H9 (cell line): ENCODE measurements at regions not wholly inside any gene's neighbourhood (a gene's known extent, or its start where the extent isn't known, plus 50 kb on each side); places are given as distances from the start of the nearest gene placed in this dataset.

Experiments
- DNase-seq: peaks from one replicate; pipeline ENCODE4 v3.0.0-alpha.2; 2017
- H2AFZ ChIP-seq: one replicate; pipeline ENCODE4 v1.6.1; 2013; ENCODE audit warnings: mild to moderate bottlenecking, low read length, control low read depth, moderate library complexity
- H2AK5ac ChIP-seq: 2 replicates; pipeline ENCODE4 v1.6.1; 2013; ENCODE audit warnings: low read length, control low read depth, mixed read lengths; ENCODE audit not compliant: insufficient read length
- H2BK120ac ChIP-seq: one replicate; pipeline ENCODE4 v1.6.1; 2013; ENCODE audit warnings: low read depth, mild to moderate bottlenecking, low read length, control low read depth, inconsistent platforms; ENCODE audit not compliant: poor library complexity, severe bottlenecking
- H2BK12ac ChIP-seq: 2 replicates; pipeline ENCODE4 v1.6.1; 2013; ENCODE audit warnings: low read length, control low read depth, mixed read lengths, low read depth; ENCODE audit not compliant: insufficient read length
- H2BK15ac ChIP-seq: 2 replicates; pipeline ENCODE4 v1.6.1; 2013; ENCODE audit warnings: low read depth, low read length, control low read depth
- H2BK20ac ChIP-seq: one replicate; pipeline ENCODE4 v1.6.1; 2013; ENCODE audit warnings: low read depth, mild to moderate bottlenecking, low read length, control low read depth, inconsistent platforms; ENCODE audit not compliant: poor library complexity, severe bottlenecking
- H2BK5ac ChIP-seq: 2 replicates; pipeline ENCODE4 v1.6.1; 2013; ENCODE audit warnings: low read length, control low read depth, mixed read lengths; ENCODE audit not compliant: insufficient read length
- H3K14ac ChIP-seq: 2 replicates; pipeline ENCODE4 v1.6.1; 2013; ENCODE audit warnings: low read length, control low read depth; ENCODE audit not compliant: insufficient read depth
- H3K18ac ChIP-seq: 2 replicates; pipeline ENCODE4 v1.6.1; 2013; ENCODE audit warnings: low read depth, mild to moderate bottlenecking, mixed read lengths, low read length, control low read depth; ENCODE audit not compliant: insufficient read length
- H3K23ac ChIP-seq: 2 replicates; pipeline ENCODE4 v1.6.1; 2013; ENCODE audit warnings: low read length, control low read depth, mixed read lengths, low read depth; ENCODE audit not compliant: insufficient read length
- H3K23me2 ChIP-seq: 2 replicates; pipeline ENCODE4 v1.6.1; 2013; ENCODE audit warnings: low read depth, mild to moderate bottlenecking, mixed read lengths, low read length, control low read depth; ENCODE audit not compliant: insufficient read length, poor library complexity, severe bottlenecking
- H3K27ac ChIP-seq: 2 replicates; pipeline ENCODE4 v1.5.1; 2013; ENCODE audit warnings: low read length, control low read depth, mixed read lengths, low read depth; ENCODE audit not compliant: insufficient read length
- H3K27me3 ChIP-seq: 2 replicates; pipeline ENCODE4 v1.6.1; 2013; ENCODE audit warnings: low read length, control low read depth, inconsistent platforms; ENCODE audit not compliant: insufficient read depth
- H3K4ac ChIP-seq: 2 replicates; pipeline ENCODE4 v1.6.1; 2013; ENCODE audit warnings: low read depth, mild to moderate bottlenecking, control low read depth, inconsistent platforms, low read length, moderate library complexity
- H3K4me1 ChIP-seq: 2 replicates; pipeline ENCODE4 v1.6.1; 2013; ENCODE audit warnings: low read length, control low read depth, inconsistent platforms; ENCODE audit not compliant: insufficient read depth
- H3K4me2 ChIP-seq: 2 replicates; pipeline ENCODE4 v1.6.1; 2013; ENCODE audit warnings: low read length, control low read depth, mixed read lengths; ENCODE audit not compliant: insufficient read length, insufficient read depth
- H3K56ac ChIP-seq: 2 replicates; pipeline ENCODE4 v1.6.1; 2013; ENCODE audit warnings: low read depth, mild to moderate bottlenecking, mixed read lengths, low read length, control low read depth; ENCODE audit not compliant: insufficient read length
- H3K79me1 ChIP-seq: 2 replicates; pipeline ENCODE4 v1.6.1; 2013; ENCODE audit warnings: low read depth, mild to moderate bottlenecking, moderate library complexity, low read length, control low read depth, inconsistent platforms; ENCODE audit not compliant: insufficient read depth, poor library complexity, severe bottlenecking
- H3K79me2 ChIP-seq: 2 replicates; pipeline ENCODE4 v1.6.1; 2013; ENCODE audit warnings: low read length, control low read depth, inconsistent platforms; ENCODE audit not compliant: insufficient read depth
- H3K9ac ChIP-seq: 2 replicates; pipeline ENCODE4 v1.6.1; 2013; ENCODE audit warnings: low read length, control low read depth, mixed read lengths; ENCODE audit not compliant: insufficient read length; ENCODE audit errors: extremely low read depth
- H3K9me3 ChIP-seq: one replicate; pipeline ENCODE4 v1.6.1; 2013; ENCODE audit warnings: low read depth, low read length, inconsistent platforms; ENCODE audit not compliant: control insufficient read depth
- H3T11ph ChIP-seq: one replicate; pipeline ENCODE4 v1.6.1; 2013; ENCODE audit warnings: mild to moderate bottlenecking, low read length, control low read depth, inconsistent platforms
- H4K20me1 ChIP-seq: one replicate; pipeline ENCODE4 v1.6.1; 2013; ENCODE audit not compliant: control insufficient read depth, insufficient read length, insufficient read depth
- H4K5ac ChIP-seq: 2 replicates; pipeline ENCODE4 v1.6.1; 2013; ENCODE audit warnings: low read depth, mild to moderate bottlenecking, mixed read lengths, low read length, control low read depth; ENCODE audit not compliant: insufficient read length
- H4K8ac ChIP-seq: replicated peaks from 2 replicates; pipeline ENCODE4 v1.6.1; 2013; ENCODE audit warnings: low read length, control low read depth, mixed read lengths, low read depth; ENCODE audit not compliant: insufficient read length
- H4K91ac ChIP-seq: 2 replicates; pipeline ENCODE4 v1.6.1; 2013; ENCODE audit warnings: low read depth, mild to moderate bottlenecking, moderate library complexity, mixed read lengths, low read length, control low read depth; ENCODE audit not compliant: insufficient read length
- H3K27ac Mint-ChIP-seq, 3 experiments: 2 replicates in 2 of 3; 3 replicates in 1 of 3; pipeline ENCODE4 v1.8.0; 2020 to 2021; ENCODE audit warnings: mixed read lengths in 3 of 3, mild to moderate bottlenecking in 1 of 3, moderate library complexity in 1 of 3
- H3K27me3 Mint-ChIP-seq: 2 replicates; pipeline ENCODE4 v1.8.0; 2021; ENCODE audit warnings: low read depth, mild to moderate bottlenecking, moderate library complexity, mixed read lengths
- H3K36me3 Mint-ChIP-seq, 3 experiments: 2 replicates in 2 of 3; 3 replicates in 1 of 3; pipeline ENCODE4 v1.8.0; 2020 to 2021; ENCODE audit warnings: low read depth in 3 of 3, mixed read lengths in 3 of 3; ENCODE audit not compliant: insufficient read depth in 1 of 3
- H3K4me1 Mint-ChIP-seq, 2 experiments: 2 replicates each; pipeline ENCODE4 v1.8.0; 2020; ENCODE audit warnings: mixed read lengths in 2 of 2
- H3K4me3 Mint-ChIP-seq, 2 experiments: 2 replicates in 1 of 2; 3 replicates in 1 of 2; pipeline ENCODE4 v1.8.0; 2020 to 2021; ENCODE audit warnings: mild to moderate bottlenecking in 2 of 2, mixed read lengths in 2 of 2, moderate library complexity in 1 of 2
- H3K9me3 Mint-ChIP-seq, 2 experiments: 2 replicates in 1 of 2; 3 replicates in 1 of 2; pipeline ENCODE4 v1.8.0; 2020; ENCODE audit warnings: mild to moderate bottlenecking in 2 of 2, mixed read lengths in 2 of 2, moderate library complexity in 1 of 2
- TF ChIP-seq, protein P1 (sequence below): fragments of 200-600 bp; sonication (generic); conservative IDR thresholded peaks from 3 replicates; pipeline ENCODE4 v1.8.0; 2021; ENCODE audit warnings: antibody characterized with exemption, mild to moderate bottlenecking

DNA sequence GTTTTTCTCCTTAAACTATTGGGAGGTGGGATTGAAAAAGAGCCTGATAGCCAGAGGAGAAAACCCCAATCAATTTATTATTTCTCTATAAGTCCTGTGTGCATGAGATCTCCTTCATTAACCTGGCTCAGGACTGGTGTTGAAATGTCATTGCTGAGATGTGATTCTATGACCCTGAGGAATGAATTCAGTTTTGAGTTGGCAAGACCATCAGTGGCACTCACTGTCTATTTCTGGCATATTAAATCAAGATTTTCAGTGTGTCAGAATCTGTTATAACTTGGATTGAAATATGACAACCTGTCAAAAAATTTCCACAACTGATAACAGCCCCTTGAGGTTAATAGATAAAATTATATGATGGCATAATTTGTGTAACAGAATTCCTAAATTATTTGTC is 431.1 kb downstream of the TFAP2B start:
- Histone ChIP-seq H3K79me2 (no peaks in the 10 kb centered on the region), H3K56ac (no peak overlapping the region), H2BK12ac (no peak overlapping the region), H3K27ac (no peak overlapping the region), H3K23me2 (no peaks in the 10 kb centered on the region), H3K18ac (no peak overlapping the region), H2BK120ac (no peak overlapping the region), H3K9ac (no peak overlapping the region), H3K4me1 (no peaks in the 10 kb centered on the region), H3K23ac (no peak overlapping the region), H4K20me1 (no peaks in the 10 kb centered on the region), H2AFZ (no peak overlapping the region), H2BK15ac (no peak overlapping the region), H4K8ac (no peak overlapping the region), H2BK5ac (no peak overlapping the region), H3K4me2 (no peak overlapping the region), H4K5ac (no peak overlapping the region), H3T11ph (no peak overlapping the region), H3K4ac (no peak overlapping the region), H3K9me3 (no peaks in the 10 kb centered on the region), H3K27me3 (no peaks in the 10 kb centered on the region), H4K91ac (no peak overlapping the region), H2BK20ac (no peak overlapping the region), H2AK5ac (no peak overlapping the region), H3K14ac (no peak overlapping the region), H3K79me1 (no peaks in the 10 kb centered on the region)
- no peaks in the 10 kb centered on the region for H3K9me3 Mint-ChIP-seq
- no peaks in the 10 kb centered on the region for H3K36me3 Mint-ChIP-seq
- H3K27me3 Mint-ChIP-seq: no peaks in the 10 kb centered on the region; the same call in 1 of the 2 replicates
- no peak for DNase-seq
- H3K4me3 Mint-ChIP-seq: no peak overlapping the region
- H3K4me1 Mint-ChIP-seq: no peaks in the 10 kb centered on the region
- TF ChIP-seq, protein P1, sequence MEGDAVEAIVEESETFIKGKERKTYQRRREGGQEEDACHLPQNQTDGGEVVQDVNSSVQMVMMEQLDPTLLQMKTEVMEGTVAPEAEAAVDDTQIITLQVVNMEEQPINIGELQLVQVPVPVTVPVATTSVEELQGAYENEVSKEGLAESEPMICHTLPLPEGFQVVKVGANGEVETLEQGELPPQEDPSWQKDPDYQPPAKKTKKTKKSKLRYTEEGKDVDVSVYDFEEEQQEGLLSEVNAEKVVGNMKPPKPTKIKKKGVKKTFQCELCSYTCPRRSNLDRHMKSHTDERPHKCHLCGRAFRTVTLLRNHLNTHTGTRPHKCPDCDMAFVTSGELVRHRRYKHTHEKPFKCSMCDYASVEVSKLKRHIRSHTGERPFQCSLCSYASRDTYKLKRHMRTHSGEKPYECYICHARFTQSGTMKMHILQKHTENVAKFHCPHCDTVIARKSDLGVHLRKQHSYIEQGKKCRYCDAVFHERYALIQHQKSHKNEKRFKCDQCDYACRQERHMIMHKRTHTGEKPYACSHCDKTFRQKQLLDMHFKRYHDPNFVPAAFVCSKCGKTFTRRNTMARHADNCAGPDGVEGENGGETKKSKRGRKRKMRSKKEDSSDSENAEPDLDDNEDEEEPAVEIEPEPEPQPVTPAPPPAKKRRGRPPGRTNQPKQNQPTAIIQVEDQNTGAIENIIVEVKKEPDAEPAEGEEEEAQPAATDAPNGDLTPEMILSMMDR: no peak
- H3K27ac Mint-ChIP-seq: no peak overlapping the region
